Left ventricle myocardium inferior (tissue), 1 donor: ENCODE measurements at regions not wholly inside any gene's neighbourhood (a gene's known extent, or its start where the extent isn't known, plus 50 kb on each side); places are given as distances from the start of the nearest gene placed in this dataset.

ENCODE experiments used
- DNase-seq: peaks from one replicate; pipeline ENCODE4 v3.0.0-alpha.2; 2020
- H3K27ac ChIP-seq: fragments of 200-600 bp; replicated peaks from 2 replicates; pipeline ENCODE4 v1.8.0; 2021
- H3K27me3 ChIP-seq: fragments of 200-600 bp; 2 replicates; pipeline ENCODE4 v1.8.0; 2021; ENCODE audit warnings: low read depth
- H3K36me3 ChIP-seq: fragments of 200-600 bp; 2 replicates; pipeline ENCODE4 v1.8.0; 2021
- H3K4me1 ChIP-seq: fragments of 200-600 bp; 2 replicates; pipeline ENCODE4 v1.8.0; 2021
- H3K4me3 ChIP-seq: fragments of 200-600 bp; 2 replicates; pipeline ENCODE4 v1.8.0; 2021; ENCODE audit warnings: mild to moderate bottlenecking, moderate library complexity
- H3K9me3 ChIP-seq: fragments of 200-600 bp; replicated peaks from 2 replicates; pipeline ENCODE4 v1.8.0; 2021
- CTCF ChIP-seq: fragments of 200-600 bp; IDR thresholded peaks from 2 replicates; pipeline ENCODE4 v1.8.0; 2021; ENCODE audit warnings: antibody characterized with exemption, mild to moderate bottlenecking, borderline replicate concordance
- intact Hi-C: fragments of 100-400 bp; cut with micrococcal nuclease; formaldehyde crosslinking; loops from one replicate; pipeline ENCODE4 v1.11.0; 2022
- donor health status: DM: no; HTN: yes; CAD: no; lungs with severe emphysema.

GRCh38 chr6:91142154-91142553 is 555.3 kb upstream of the MAP3K7 start:
- Histone ChIP-seq H3K4me3 (no peak overlapping the region), H3K9me3 (no peaks in the 10 kb centered on the region), H3K4me1 (no peaks in the 10 kb centered on the region), H3K36me3 (no peaks in the 10 kb centered on the region), H3K27ac (no peak overlapping the region), H3K27me3 (no peaks in the 10 kb centered on the region)
- TF ChIP-seq CTCF = no peak
- intact Hi-C loops = no loop called here
- DNase-seq = no peak

GRCh38 chr6:91141346-91141745 is 554.5 kb upstream of the MAP3K7 start:
- H3K27ac ChIP-seq = no peak overlapping the region
- intact Hi-C loops = no loop called here
- no peaks in the 10 kb centered on the region for H3K4me1 ChIP-seq
- no peak overlapping the region for H3K4me3 ChIP-seq
- TF ChIP-seq CTCF = no peak
- no peaks in the 10 kb centered on the region for H3K36me3 ChIP-seq
- H3K27me3 ChIP-seq = no peaks in the 10 kb centered on the region
- DNase-seq = no peak
- H3K9me3 ChIP-seq = no peaks in the 10 kb centered on the region

GRCh38 chr6:91140449-91140848 is 553.6 kb upstream of the MAP3K7 start:
- DNase-seq = no peak
- no peak overlapping the region for H3K4me3 ChIP-seq
- no peak for TF ChIP-seq CTCF
- H3K27ac ChIP-seq = no peak overlapping the region
- H3K9me3 ChIP-seq = no peaks in the 10 kb centered on the region
- H3K4me1 ChIP-seq = no peaks in the 10 kb centered on the region
- no peaks in the 10 kb centered on the region for H3K27me3 ChIP-seq
- intact Hi-C loops = no loop called here
- H3K36me3 ChIP-seq = no peaks in the 10 kb centered on the region

- DNase-seq = no peak
Observed at GRCh38 chr6:91137286-91137685, 550.4 kb upstream of the MAP3K7 start.

GRCh38 chr6:91135406-91136103 is 548.7 kb upstream of the MAP3K7 start:
- no peak overlapping the region for H3K27ac ChIP-seq
- no peak for TF ChIP-seq CTCF
- no peaks in the 10 kb centered on the region for H3K27me3 ChIP-seq
- intact Hi-C loops = no loop called here
- no peaks in the 10 kb centered on the region for H3K36me3 ChIP-seq
- DNase-seq = no peak
- no peak overlapping the region for H3K4me3 ChIP-seq
- no peaks in the 10 kb centered on the region for H3K9me3 ChIP-seq
- H3K4me1 ChIP-seq = no peaks in the 10 kb centered on the region

More at GRCh38 chr6:91137286-91137685, 550.4 kb upstream of the MAP3K7 start:
- Histone ChIP-seq H3K4me1 (no peaks in the 10 kb centered on the region), H3K27ac (no peak overlapping the region), H3K4me3 (no peak overlapping the region), H3K27me3 (no peaks in the 10 kb centered on the region), H3K36me3 (no peaks in the 10 kb centered on the region), H3K9me3 (no peaks in the 10 kb centered on the region)
- no peak for TF ChIP-seq CTCF
- intact Hi-C loops = no loop called here
